Ovary (tissue), 3 donors: ENCODE measurements at regions not wholly inside any gene's neighbourhood (a gene's known extent, or its start where the extent isn't known, plus 50 kb on each side); places are given as distances from the start of the nearest gene placed in this dataset.

Source experiments
- EP300 ChIP-seq: sonication (generic); formaldehyde crosslinking; IDR thresholded peaks from one replicate; pipeline ENCODE4 v1.6.1; 2017; ENCODE audit warnings: antibody characterized with exemption
- POLR2A ChIP-seq: fragments of 450-650 bp; IDR thresholded peaks from one replicate; pipeline ENCODE4 v1.6.1; 2017; ENCODE audit warnings: antibody characterized with exemption, mild to moderate bottlenecking, moderate library complexity
- TF ChIP-seq, protein P1 (sequence below), 3 donors: fragments of 450-650 bp in 2 of 3; fragments of 200-600 bp in 1 of 3; IDR thresholded peaks; one replicate each; pipeline versions ENCODE4 v1.5.1 to v1.8.0; 2016 to 2022; ENCODE audit warnings: antibody characterized with exemption in 3 of 3, mild to moderate bottlenecking in 1 of 3
- donor health status: DM: no; HTN: no; CAD: no.

DNA sequence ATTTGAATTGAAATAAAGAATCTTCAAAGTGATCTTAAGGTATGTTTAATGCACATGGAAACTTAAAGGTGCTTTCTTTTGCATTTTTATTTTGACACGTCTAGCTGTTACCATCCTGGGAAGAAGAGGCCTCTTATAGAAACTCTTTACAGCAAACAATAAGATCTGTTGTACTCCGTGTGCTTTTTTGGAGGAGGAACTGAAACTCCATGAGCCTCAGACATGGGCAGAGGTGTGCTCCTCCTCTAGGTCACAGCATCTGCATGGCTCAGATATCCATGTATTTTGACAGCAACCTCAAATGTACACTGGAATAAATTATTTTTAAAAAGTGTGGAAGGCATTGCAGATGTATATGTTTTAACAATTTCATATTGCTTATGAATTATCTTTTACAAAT lies 783.3 kb upstream of the SALL3 start:
- TF ChIP-seq, protein P1, sequence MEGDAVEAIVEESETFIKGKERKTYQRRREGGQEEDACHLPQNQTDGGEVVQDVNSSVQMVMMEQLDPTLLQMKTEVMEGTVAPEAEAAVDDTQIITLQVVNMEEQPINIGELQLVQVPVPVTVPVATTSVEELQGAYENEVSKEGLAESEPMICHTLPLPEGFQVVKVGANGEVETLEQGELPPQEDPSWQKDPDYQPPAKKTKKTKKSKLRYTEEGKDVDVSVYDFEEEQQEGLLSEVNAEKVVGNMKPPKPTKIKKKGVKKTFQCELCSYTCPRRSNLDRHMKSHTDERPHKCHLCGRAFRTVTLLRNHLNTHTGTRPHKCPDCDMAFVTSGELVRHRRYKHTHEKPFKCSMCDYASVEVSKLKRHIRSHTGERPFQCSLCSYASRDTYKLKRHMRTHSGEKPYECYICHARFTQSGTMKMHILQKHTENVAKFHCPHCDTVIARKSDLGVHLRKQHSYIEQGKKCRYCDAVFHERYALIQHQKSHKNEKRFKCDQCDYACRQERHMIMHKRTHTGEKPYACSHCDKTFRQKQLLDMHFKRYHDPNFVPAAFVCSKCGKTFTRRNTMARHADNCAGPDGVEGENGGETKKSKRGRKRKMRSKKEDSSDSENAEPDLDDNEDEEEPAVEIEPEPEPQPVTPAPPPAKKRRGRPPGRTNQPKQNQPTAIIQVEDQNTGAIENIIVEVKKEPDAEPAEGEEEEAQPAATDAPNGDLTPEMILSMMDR (IDR thresholded peaks at IDR 0.05) = no peak
- no peak for TF ChIP-seq EP300
- TF ChIP-seq POLR2A = no peak
